NCI-H2196 (cell line): ENCODE measurements at regions not wholly inside any gene's neighbourhood (a gene's known extent, or its start where the extent isn't known, plus 50 kb on each side); places are given as distances from the start of the nearest gene placed in this dataset.

Experiments used
- DNase-seq: peaks from one replicate; lab custom pipeline; 2025; ENCODE audit not compliant: unreplicated experiment; lab: John Stamatoyannopoulos, UW

- DNase-seq: no peak
Observed at GRCh38 chr15:93180128-93180527, 91.1 kb upstream of the RGMA start.

GRCh38 chr15:93179700-93180102, 90.7 kb upstream of the RGMA start:
- no peak for DNase-seq

GRCh38 chr15:93179072-93179471, 90.1 kb upstream of the RGMA start:
- DNase-seq: no peak

- no peak for DNase-seq
Observed at GRCh38 chr15:93178371-93178770, 89.4 kb upstream of the RGMA start.

GRCh38 chr15:93176065-93176464, 87.1 kb upstream of the RGMA start:
- no peak for DNase-seq

- no peak for DNase-seq
Observed at GRCh38 chr15:93174836-93175235, 85.8 kb upstream of the RGMA start.

GRCh38 chr15:93173369-93173768, 84.4 kb upstream of the RGMA start:
- no peak for DNase-seq

GRCh38 chr15:93171476-93171875, 82.5 kb upstream of the RGMA start:
- DNase-seq: no peak

- DNase-seq: no peak
Observed at GRCh38 chr15:93170329-93170728, 81.3 kb upstream of the RGMA start.

GRCh38 chr15:93168910-93169309, 79.9 kb upstream of the RGMA start:
- no peak for DNase-seq

- no peak for DNase-seq
Observed at GRCh38 chr15:93167291-93167690, 78.3 kb upstream of the RGMA start.

GRCh38 chr15:93166675-93167074, 77.7 kb upstream of the RGMA start:
- no peak for DNase-seq

GRCh38 chr15:93165734-93166470, 76.9 kb upstream of the RGMA start:
- no peak for DNase-seq

- no peak for DNase-seq
Observed at GRCh38 chr15:93164409-93164808, 75.4 kb upstream of the RGMA start.

- DNase-seq: no peak
Observed at GRCh38 chr15:93162560-93162959, 73.5 kb upstream of the RGMA start.

- no peak for DNase-seq
Observed at GRCh38 chr15:93159930-93160329, 70.9 kb upstream of the RGMA start.

GRCh38 chr15:93158097-93158900, 69.3 kb upstream of the RGMA start:
- no peak for DNase-seq

- DNase-seq: no peak
Observed at GRCh38 chr15:93154666-93155065, 65.7 kb upstream of the RGMA start.

- no peak for DNase-seq
Observed at GRCh38 chr15:93152951-93153350, 63.9 kb upstream of the RGMA start.

GRCh38 chr15:93152360-93152759, 63.3 kb upstream of the RGMA start:
- DNase-seq: no peak

GRCh38 chr15:93150910-93151881, 62.2 kb upstream of the RGMA start:
- no peak for DNase-seq
